PC-9 (cell line): ENCODE measurements at regions not wholly inside any gene's neighbourhood (a gene's known extent, or its start where the extent isn't known, plus 50 kb on each side); places are given as distances from the start of the nearest gene placed in this dataset.

ENCODE experiments used
- BruUV-seq: library from RNA; stranded (reverse); fragments of 400-500 nt; replicated peaks from 2 replicates; lab custom pipeline; 2021; lab: Mats Ljungman, UMichigan
- CTCF ChIA-PET: fragments of 300-600 bp; sonication (Branson Sonifier 250); formaldehyde crosslinking; loops from one replicate; lab custom pipeline; 2022; ENCODE audit warnings: antibody characterized with exemption; lab: Charles Lee
- POLR2A ChIA-PET: fragments of 300-600 bp; sonication (Branson Sonifier 250); formaldehyde crosslinking; loops from one replicate; lab custom pipeline; 2022; ENCODE audit warnings: antibody characterized with exemption; ENCODE audit not compliant: unreplicated experiment; lab: Charles Lee
- DNase-seq, 2 experiments: peaks; one replicate each; pipeline versions ENCODE4 v3.0.0 to v3.0.0-alpha.2; 2015 to 2022; ENCODE audit warnings: mixed read lengths in 1 of 2
- H2AFZ ChIP-seq: fragments of 200-600 bp; sonication (generic); 2 replicates; pipeline ENCODE4 v1.8.1; 2017; ENCODE audit warnings: antibody characterized with exemption
- H3F3A ChIP-seq: fragments of 200-600 bp; sonication (generic); 2 replicates; pipeline ENCODE4 v1.8.1; 2017; ENCODE audit warnings: antibody characterized with exemption, mild to moderate bottlenecking, low read depth; ENCODE audit not compliant: insufficient read depth
- H3K27ac ChIP-seq: fragments of 200-600 bp; sonication (generic); 2 replicates; pipeline ENCODE4 v1.6.1; 2016; ENCODE audit warnings: mixed run types
- H3K27me3 ChIP-seq: fragments of 200-600 bp; sonication (generic); 2 replicates; pipeline ENCODE4 v1.6.1; 2016; ENCODE audit warnings: low read depth, mixed run types; ENCODE audit not compliant: insufficient read depth
- H3K36me3 ChIP-seq: fragments of 200-600 bp; sonication (generic); 2 replicates; pipeline ENCODE4 v1.6.1; 2016; ENCODE audit warnings: low read depth, mixed run types
- H3K4me1 ChIP-seq: fragments of 200-600 bp; sonication (generic); replicated peaks from 2 replicates; pipeline ENCODE4 v1.6.1; 2016; ENCODE audit warnings: mixed run types; ENCODE audit not compliant: insufficient read depth
- H3K4me2 ChIP-seq: fragments of 200-600 bp; sonication (generic); 2 replicates; pipeline ENCODE4 v1.6.1; 2017; ENCODE audit warnings: mixed run types
- H3K4me3 ChIP-seq: fragments of 200-600 bp; sonication (generic); 2 replicates; pipeline ENCODE4 v1.6.1; 2016; ENCODE audit warnings: mixed run types
- H3K79me2 ChIP-seq: fragments of 200-600 bp; sonication (generic); 2 replicates; pipeline ENCODE4 v1.6.1; 2017; ENCODE audit warnings: low read depth, mixed run types
- H3K9me2 ChIP-seq: fragments of 200-600 bp; sonication (generic); 2 replicates; pipeline ENCODE4 v1.8.1; 2017; ENCODE audit warnings: mild to moderate bottlenecking; ENCODE audit not compliant: insufficient read depth
- H3K9me3 ChIP-seq: fragments of 200-600 bp; sonication (generic); 2 replicates; pipeline ENCODE4 v1.8.1; 2016; ENCODE audit warnings: low read depth; ENCODE audit not compliant: insufficient read depth
- H4K20me1 ChIP-seq: fragments of 200-600 bp; sonication (generic); 2 replicates; pipeline ENCODE4 v1.8.1; 2017; ENCODE audit not compliant: insufficient read depth
- EZH2 ChIP-seq: fragments of 200-600 bp; sonication (generic); IDR thresholded peaks from 2 replicates; pipeline ENCODE4 v1.8.0; 2017; ENCODE audit warnings: antibody characterized with exemption, low read depth
- intact Hi-C: fragments of 100-400 bp; cut with micrococcal nuclease; formaldehyde crosslinking; loops from one replicate; pipeline ENCODE4 v1.10.0; 2022; ENCODE audit not compliant: unreplicated experiment
- TF ChIP-seq, protein P1 (sequence below): fragments of 200-600 bp; sonication (generic); conservative IDR thresholded peaks from 2 replicates; pipeline ENCODE4 v1.6.1; 2017; ENCODE audit warnings: mixed run types, antibody characterized with exemption, mild to moderate bottlenecking, moderate library complexity

DNA sequence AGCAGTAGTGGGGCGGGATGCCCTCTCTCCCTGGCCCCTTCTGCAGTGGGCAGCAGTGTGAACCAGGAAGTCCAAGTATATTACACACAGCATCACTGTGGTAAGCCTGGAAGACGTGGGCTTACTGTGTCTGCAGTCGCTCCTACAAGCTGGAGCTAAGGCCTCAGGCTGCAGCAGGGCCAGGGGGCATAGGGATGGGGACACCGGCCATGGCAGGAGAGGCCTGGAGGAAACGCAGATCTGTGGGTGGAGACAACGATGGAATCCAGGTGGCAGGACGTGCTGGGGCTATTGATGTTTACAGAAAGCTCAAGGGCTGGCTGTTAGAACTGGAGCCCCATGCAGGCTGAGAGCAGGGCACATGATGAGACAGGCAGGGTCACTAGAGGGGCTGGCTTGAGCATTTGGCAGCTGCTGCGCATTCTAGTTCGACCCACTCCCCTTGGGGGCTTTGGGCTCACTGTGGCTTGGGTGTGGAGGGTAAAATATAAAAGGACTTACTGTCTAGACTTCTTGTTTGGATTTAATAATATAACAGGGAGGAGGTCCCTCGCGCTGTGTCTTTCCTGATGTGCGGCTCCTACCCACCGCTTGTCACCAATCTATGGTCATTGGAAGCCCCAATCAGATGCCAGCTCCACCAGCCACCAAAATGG is 539.5 kb downstream of the TBC1D22A start:
- Histone ChIP-seq H3K4me2 (no peak overlapping the region), H3K9me2 (no peaks in the 10 kb centered on the region), H3F3A (no peaks in the 10 kb centered on the region), H3K79me2 (no peaks in the 10 kb centered on the region), H4K20me1 (no peaks in the 10 kb centered on the region; the same call in 1 of the 2 replicates), H3K27ac (no peak overlapping the region), H3K27me3 (peaks cover 47% of the 10 kb centered on the region), H3K9me3 (no peaks in the 10 kb centered on the region), H3K4me3 (no peak overlapping the region), H3K4me1 (no peaks in the 10 kb centered on the region), H2AFZ (no peak overlapping the region), H3K36me3 (no peaks in the 10 kb centered on the region)
- BruUV-seq, result no TSS peak
- intact Hi-C loops, result no loop called here
- no peak for TF ChIP-seq EZH2
- TF ChIP-seq, protein P1, sequence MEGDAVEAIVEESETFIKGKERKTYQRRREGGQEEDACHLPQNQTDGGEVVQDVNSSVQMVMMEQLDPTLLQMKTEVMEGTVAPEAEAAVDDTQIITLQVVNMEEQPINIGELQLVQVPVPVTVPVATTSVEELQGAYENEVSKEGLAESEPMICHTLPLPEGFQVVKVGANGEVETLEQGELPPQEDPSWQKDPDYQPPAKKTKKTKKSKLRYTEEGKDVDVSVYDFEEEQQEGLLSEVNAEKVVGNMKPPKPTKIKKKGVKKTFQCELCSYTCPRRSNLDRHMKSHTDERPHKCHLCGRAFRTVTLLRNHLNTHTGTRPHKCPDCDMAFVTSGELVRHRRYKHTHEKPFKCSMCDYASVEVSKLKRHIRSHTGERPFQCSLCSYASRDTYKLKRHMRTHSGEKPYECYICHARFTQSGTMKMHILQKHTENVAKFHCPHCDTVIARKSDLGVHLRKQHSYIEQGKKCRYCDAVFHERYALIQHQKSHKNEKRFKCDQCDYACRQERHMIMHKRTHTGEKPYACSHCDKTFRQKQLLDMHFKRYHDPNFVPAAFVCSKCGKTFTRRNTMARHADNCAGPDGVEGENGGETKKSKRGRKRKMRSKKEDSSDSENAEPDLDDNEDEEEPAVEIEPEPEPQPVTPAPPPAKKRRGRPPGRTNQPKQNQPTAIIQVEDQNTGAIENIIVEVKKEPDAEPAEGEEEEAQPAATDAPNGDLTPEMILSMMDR, result no peak
- CTCF ChIA-PET, result no interaction called here
- POLR2A ChIA-PET, result no interaction called here
- DNase-seq, result no peak

DNA sequence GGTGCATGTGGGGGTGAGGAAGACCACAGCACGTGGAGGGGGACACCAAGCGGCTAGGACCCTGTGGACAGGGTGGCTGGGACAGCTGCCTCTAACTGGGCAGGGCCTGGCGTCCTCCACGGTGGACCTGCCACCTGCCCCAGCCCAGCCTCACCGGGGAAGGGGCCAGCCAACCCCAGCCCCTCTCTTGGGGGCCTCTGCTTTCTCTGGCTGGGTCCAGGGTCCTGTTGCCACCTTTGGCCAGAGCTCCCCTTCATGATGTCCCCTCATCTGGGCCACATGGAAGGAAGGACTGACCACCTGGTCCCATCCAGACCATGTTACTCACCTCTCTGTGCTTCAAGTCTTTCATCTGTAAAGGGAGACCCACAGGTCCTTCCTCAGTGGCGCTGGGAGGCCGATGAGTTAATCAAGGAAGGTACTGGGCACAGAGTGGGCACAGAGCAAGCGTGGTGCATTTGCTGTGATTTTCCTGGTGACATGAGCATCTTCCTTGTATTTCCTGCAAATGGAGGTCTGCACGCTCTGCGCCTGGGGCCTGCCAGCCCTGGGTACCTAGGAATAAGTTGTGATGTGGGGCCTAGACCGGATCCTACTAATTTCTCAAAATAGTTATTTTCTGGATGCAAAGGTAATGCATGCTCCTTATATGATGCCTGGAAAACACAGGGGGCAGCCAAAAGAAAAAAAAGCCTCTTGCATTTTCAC is 538.4 kb downstream of the TBC1D22A start:
- Histone ChIP-seq H2AFZ (no peak overlapping the region), H4K20me1 (no peaks in the 10 kb centered on the region; the same call in 1 of the 2 replicates), H3K4me2 (no peak overlapping the region), H3K9me2 (no peaks in the 10 kb centered on the region), H3K79me2 (no peaks in the 10 kb centered on the region), H3K36me3 (no peaks in the 10 kb centered on the region), H3K27me3 (peaks cover 58% of the 10 kb centered on the region), H3K4me3 (no peak overlapping the region), H3K27ac (no peak overlapping the region), H3K9me3 (no peaks in the 10 kb centered on the region), H3K4me1 (no peaks in the 10 kb centered on the region), H3F3A (no peaks in the 10 kb centered on the region)
- POLR2A ChIA-PET, result no interaction called here
- BruUV-seq, result no TSS peak
- CTCF ChIA-PET, result no interaction called here
- TF ChIP-seq, protein P1, result no peak
- TF ChIP-seq EZH2, result no peak
- no peak for DNase-seq
- intact Hi-C loops, result no loop called here

DNA sequence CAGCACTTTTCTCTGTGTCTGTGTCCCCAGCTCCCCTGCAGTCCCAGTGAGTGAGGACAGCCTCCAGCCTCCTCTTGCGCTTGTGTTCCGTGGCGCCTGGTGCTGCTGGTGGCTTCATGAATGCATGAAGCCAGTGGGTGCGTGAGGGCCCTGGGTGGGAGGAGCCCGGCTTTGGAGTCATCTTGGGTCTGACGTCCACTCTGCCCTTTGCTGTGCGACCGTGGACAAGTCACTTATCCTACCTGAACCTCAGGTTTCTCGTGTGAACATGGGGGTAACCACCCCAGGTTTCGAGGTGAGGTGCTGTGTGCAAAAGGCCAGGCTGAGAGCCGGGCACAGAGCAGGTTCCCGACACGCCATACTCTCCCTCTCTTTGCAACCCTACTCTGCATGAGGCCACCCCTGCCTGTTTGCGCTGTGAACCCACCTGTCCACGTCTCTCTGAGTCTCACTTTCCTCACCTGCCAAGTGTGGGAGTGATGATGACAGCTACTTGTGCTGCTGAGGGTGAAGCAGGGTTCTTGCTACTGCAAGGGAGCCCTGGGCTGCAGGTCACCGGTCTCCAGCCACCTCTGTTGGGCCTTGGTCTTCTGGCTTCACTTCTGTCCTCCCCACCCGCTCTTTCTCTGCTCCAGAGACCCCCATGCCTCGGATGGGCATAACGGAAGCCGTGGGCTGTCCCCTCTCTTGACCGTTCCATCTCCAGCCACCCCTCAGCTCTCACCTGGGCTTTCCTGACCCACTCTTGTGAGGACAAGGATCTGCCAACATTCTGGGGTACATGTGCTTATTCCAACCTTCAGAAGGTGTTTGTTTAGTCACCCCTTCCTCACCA is 537.6 kb downstream of the TBC1D22A start:
- CTCF ChIA-PET, result no interaction called here

More for the DNA sequence above, 537.6 kb downstream of the TBC1D22A start:
- Histone ChIP-seq H3K27me3 (peaks cover 66% of the 10 kb centered on the region), H3K79me2 (no peaks in the 10 kb centered on the region), H3K36me3 (no peaks in the 10 kb centered on the region), H4K20me1 (no peaks in the 10 kb centered on the region; the same call in 1 of the 2 replicates), H2AFZ (no peak overlapping the region), H3K9me3 (no peaks in the 10 kb centered on the region), H3K27ac (no peak overlapping the region), H3F3A (no peaks in the 10 kb centered on the region), H3K4me2 (no peak overlapping the region), H3K4me1 (no peaks in the 10 kb centered on the region), H3K4me3 (no peak overlapping the region), H3K9me2 (no peaks in the 10 kb centered on the region)
- POLR2A ChIA-PET, result no interaction called here
- intact Hi-C loops, result no loop called here
- BruUV-seq, result no TSS peak
- TF ChIP-seq, protein P1, result no peak
- TF ChIP-seq EZH2, result no peak
- no peak for DNase-seq
